Vagina (tissue), 2 donors: ENCODE measurements at regions not wholly inside any gene's neighbourhood (a gene's known extent, or its start where the extent isn't known, plus 50 kb on each side); places are given as distances from the start of the nearest gene placed in this dataset.

Experiments
- CTCF ChIP-seq, 3 experiments: fragments of 450-650 bp in 2 of 3; fragments of 200-600 bp in 1 of 3; sonication (generic) in 1 of 3; IDR thresholded peaks; one replicate each; pipeline ENCODE4 v1.5.1; 2017 to 2019; ENCODE audit warnings: antibody characterized with exemption in 3 of 3, mild to moderate bottlenecking in 2 of 3, moderate library complexity in 2 of 3
- POLR2A ChIP-seq, 2 donors: fragments of 450-650 bp; IDR thresholded peaks; one replicate each; pipeline ENCODE4 v1.6.1; 2017; ENCODE audit warnings: antibody characterized with exemption in 2 of 2, mild to moderate bottlenecking in 2 of 2, moderate library complexity in 2 of 2
- POLR2AphosphoS5 ChIP-seq, 2 donors: sonication (generic); formaldehyde crosslinking; IDR thresholded peaks; one replicate each; pipeline ENCODE4 v1.9.0; 2017; ENCODE audit warnings: antibody characterized with exemption in 2 of 2, mild to moderate bottlenecking in 2 of 2, low read depth in 1 of 2; ENCODE audit not compliant: insufficient read depth in 1 of 2

GRCh38 chr3:154023148-154023547 lies 98.0 kb upstream of the ARHGEF26 start:
- TF ChIP-seq CTCF (IDR thresholded peaks at IDR 0.05) = no peak
- TF ChIP-seq POLR2A (IDR thresholded peaks at IDR 0.05) = no peak
- no peak for TF ChIP-seq POLR2AphosphoS5 (IDR thresholded peaks at IDR 0.05; ENCODE audit: insufficient read depth in 1 of 2, low read depth in 1 of 2)
